GM18951 (cell line): ENCODE measurements at regions not wholly inside any gene's neighbourhood (a gene's known extent, or its start where the extent isn't known, plus 50 kb on each side); places are given as distances from the start of the nearest gene placed in this dataset.

Source experiments
- POLR2A ChIP-seq: IDR thresholded peaks from 4 replicates; pipeline ENCODE4 v1.6.1; 2011; ENCODE audit warnings: mild to moderate bottlenecking; ENCODE audit not compliant: insufficient read length, insufficient read depth; ENCODE audit errors: extremely low read depth
- in situ Hi-C: fragments of 300-500 bp; cut with MboI; formaldehyde crosslinking; loops from one replicate; pipeline ENCODE4 v1.12.0; 2022; ENCODE audit warnings: low sequenced_read_pairs, mixed read lengths, inconsistent platforms; ENCODE audit not compliant: unreplicated experiment

GRCh38 chr13:31904941-31905824 is 126.4 kb upstream of the FRY start:
- no peak for TF ChIP-seq POLR2A
- in situ Hi-C loops: no loop called here

GRCh38 chr13:31905961-31906360 is 125.6 kb upstream of the FRY start:
- TF ChIP-seq POLR2A: no peak
- in situ Hi-C loops: no loop called here

- in situ Hi-C loops: no loop called here
- TF ChIP-seq POLR2A: no peak
Observed at GRCh38 chr13:31908696-31909411, 122.7 kb upstream of the FRY start.

- in situ Hi-C loops: loop anchor here (10.0 kb wide), 2 partner anchors 115 to 385 kb away; no protein-coding TSS in a partner anchor
- TF ChIP-seq POLR2A: no peak
Observed at GRCh38 chr13:31909864-31910551, 121.6 kb upstream of the FRY start.

- TF ChIP-seq POLR2A: no peak
- in situ Hi-C loops: loop anchor here (10.0 kb wide), 2 partner anchors 114 to 384 kb away; no protein-coding TSS in a partner anchor
Observed at GRCh38 chr13:31910633-31911032, 120.9 kb upstream of the FRY start.

GRCh38 chr13:31912647-31913401 is 118.8 kb upstream of the FRY start:
- no peak for TF ChIP-seq POLR2A
- in situ Hi-C loops: loop anchor here (10.0 kb wide), 2 partner anchors 112 to 382 kb away; no protein-coding TSS in a partner anchor

GRCh38 chr13:31913459-31913858 is 118.1 kb upstream of the FRY start:
- in situ Hi-C loops: loop anchor here (10.0 kb wide), 2 partner anchors 111 to 381 kb away; no protein-coding TSS in a partner anchor
- TF ChIP-seq POLR2A: no peak

- no peak for TF ChIP-seq POLR2A
- in situ Hi-C loops: loop anchor here (10.0 kb wide), 2 partner anchors 110 to 380 kb away; no protein-coding TSS in a partner anchor
Observed at GRCh38 chr13:31914843-31915242, 116.7 kb upstream of the FRY start.

- TF ChIP-seq POLR2A: no peak
- in situ Hi-C loops: loop anchor here (10.0 kb wide), 2 partner anchors 106 to 376 kb away; no protein-coding TSS in a partner anchor
Observed at GRCh38 chr13:31918707-31919106, 112.9 kb upstream of the FRY start.

GRCh38 chr13:31919241-31919640 is 112.3 kb upstream of the FRY start:
- in situ Hi-C loops: loop anchor here (10.0 kb wide), 2 partner anchors 106 to 376 kb away; no protein-coding TSS in a partner anchor
- TF ChIP-seq POLR2A: no peak

- TF ChIP-seq POLR2A: no peak
- in situ Hi-C loops: loop anchor here (10.0 kb wide), 2 partner anchors 105 to 375 kb away; no protein-coding TSS in a partner anchor
Observed at GRCh38 chr13:31919971-31920726, 111.4 kb upstream of the FRY start.

- in situ Hi-C loops: no loop called here
- no peak for TF ChIP-seq POLR2A
Observed at GRCh38 chr13:31920727-31921100, 110.9 kb upstream of the FRY start.

- no peak for TF ChIP-seq POLR2A
- in situ Hi-C loops: no loop called here
Observed at GRCh38 chr13:31922724-31923123, 108.8 kb upstream of the FRY start.
